HCT116 (cell line): ENCODE measurements at regions not wholly inside any gene's neighbourhood (a gene's known extent, or its start where the extent isn't known, plus 50 kb on each side); places are given as distances from the start of the nearest gene placed in this dataset.

Experiments
- ATAC-seq: fragments of 200-7000 bp; cut with Tn5 transposase; 2 replicates; pipeline ENCODE4 v1.9.1; 2020; ENCODE audit warnings: mild to moderate bottlenecking, moderate library complexity
- BruUV-seq: library from RNA; stranded (reverse); fragments of 400-500 nt; replicated peaks from 2 replicates; lab custom pipeline; 2021; lab: Mats Ljungman, UMichigan
- CTCF ChIA-PET: fragments of 300-600 bp; sonication (Branson Sonifier 250); formaldehyde crosslinking; loops from one replicate; lab custom pipeline; 2021; ENCODE audit warnings: antibody characterized with exemption; lab: Charles Lee
- POLR2A ChIA-PET: fragments of 300-600, 350-600 bp; sonication (Branson Sonifier 250); formaldehyde crosslinking; loops from one replicate; lab custom pipeline; 2021; ENCODE audit warnings: antibody characterized with exemption; lab: Charles Lee
- RAD21 ChIA-PET, 2 experiments: fragments of 300-600 bp; sonication (Branson Sonifier 250); formaldehyde crosslinking; loops; one replicate each; lab custom pipeline; 2023; ENCODE audit warnings: low total read pairs in 2 of 2; ENCODE audit not compliant: uncharacterized antibody in 2 of 2, unreplicated experiment in 2 of 2, low non-redundant PET in 1 of 2; lab: Charles Lee
- DNase-seq: peaks from one replicate; pipeline ENCODE4 v3.0.0-alpha.2; 2010; ENCODE audit warnings: low read depth, low spot score
- H2AFZ ChIP-seq: fragments of 200-600 bp; shearing (Covaris generic), sonication (generic); 2 replicates; pipeline ENCODE4 v1.6.1; 2017; ENCODE audit warnings: low read depth, mixed run types, mixed read lengths, antibody characterized with exemption, low read length; ENCODE audit not compliant: poor library complexity, severe bottlenecking
- H3K27ac ChIP-seq: 2 replicates; pipeline ENCODE4 v1.5.1; 2012; ENCODE audit warnings: low read depth, low read length
- H3K27me3 ChIP-seq: fragments of 200-600 bp; sonication (generic); 2 replicates; pipeline ENCODE4 v1.6.1; 2016; ENCODE audit warnings: mixed run types, low read length, mixed read lengths; ENCODE audit not compliant: insufficient read depth
- H3K36me3 ChIP-seq, 2 experiments: fragments of 200-500 bp in 1 of 2; fragments of 200-600 bp in 1 of 2; sonication (Bioruptor generic) in 1 of 2; sonication (generic) in 1 of 2; 2 replicates each; pipeline versions ENCODE4 v1.5.1 to v1.6.1; 2014 to 2016; ENCODE audit warnings: low read length in 2 of 2, inconsistent platforms in 1 of 2, mixed read lengths in 1 of 2, mixed run types in 1 of 2; ENCODE audit not compliant: insufficient read depth in 2 of 2, control insufficient read depth in 1 of 2
- H3K4me1 ChIP-seq, 2 experiments: fragments of 200-600 bp in 1 of 2; sonication (generic) in 1 of 2; 2 replicates each; pipeline versions ENCODE4 v1.5.1 to v1.6.1; 2012 to 2017; ENCODE audit warnings: low read length in 2 of 2, inconsistent platforms in 1 of 2, mild to moderate bottlenecking in 1 of 2, mixed read lengths in 1 of 2, mixed run types in 1 of 2, moderate library complexity in 1 of 2; ENCODE audit not compliant: insufficient read depth in 2 of 2, control insufficient read depth in 1 of 2
- H3K4me2 ChIP-seq: fragments of 200-600 bp; sonication (generic); 2 replicates; pipeline ENCODE4 v1.6.1; 2017; ENCODE audit warnings: mixed run types, low read length, mixed read lengths
- H3K4me3 ChIP-seq, 2 experiments: fragments of 200-600 bp in 1 of 2; sonication (generic) in 1 of 2; replicated peaks in 1 of 2; 2 replicates each; pipeline ENCODE4 v1.5.1; 2011 to 2016; ENCODE audit warnings: low read length in 2 of 2, control low read depth in 1 of 2, low read depth in 1 of 2, mild to moderate bottlenecking in 1 of 2, mixed read lengths in 1 of 2, mixed run types in 1 of 2
- H3K79me2 ChIP-seq: fragments of 200-600 bp; sonication (generic); 2 replicates; pipeline ENCODE4 v1.6.1; 2017; ENCODE audit warnings: mild to moderate bottlenecking, mixed run types, low read length, moderate library complexity, mixed read lengths; ENCODE audit not compliant: insufficient read depth
- H3K9ac ChIP-seq: fragments of 200-600 bp; sonication (generic); 2 replicates; pipeline ENCODE4 v1.6.1; 2016; ENCODE audit warnings: low read length, mixed read lengths
- H3K9me2 ChIP-seq: fragments of 200-600 bp; sonication (generic), shearing (Covaris generic); 2 replicates; pipeline ENCODE4 v1.6.1; 2017; ENCODE audit warnings: mixed run types, mild to moderate bottlenecking, moderate library complexity; ENCODE audit not compliant: insufficient read depth
- H3K9me3 ChIP-seq, 2 experiments: fragments of 200-500 bp in 1 of 2; fragments of 200-600 bp in 1 of 2; sonication (Bioruptor generic) in 1 of 2; sonication (generic) in 1 of 2; 2 replicates each; pipeline ENCODE4 v1.6.1; 2014 to 2017; ENCODE audit warnings: low read length in 2 of 2, mixed read lengths in 2 of 2, inconsistent platforms in 1 of 2, low read depth in 1 of 2, mild to moderate bottlenecking in 1 of 2, mixed run types in 1 of 2, moderate library complexity in 1 of 2; ENCODE audit not compliant: control insufficient read depth in 1 of 2, insufficient read depth in 1 of 2
- H4K20me1 ChIP-seq: fragments of 200-600 bp; sonication (generic), shearing (Covaris generic); 2 replicates; pipeline ENCODE4 v1.6.1; 2017; ENCODE audit warnings: mixed run types, mild to moderate bottlenecking, moderate library complexity; ENCODE audit not compliant: insufficient read depth
- CEBPB ChIP-seq: IDR thresholded peaks from 2 replicates; pipeline ENCODE4 v1.6.1; 2012; ENCODE audit warnings: low read depth
- CTCF ChIP-seq, 3 experiments: fragments of 200-600 bp in 1 of 3; sonication (generic) in 1 of 3; IDR thresholded peaks in 2 of 3; conservative IDR thresholded peaks in 1 of 3; 2 replicates each; pipeline ENCODE4 v1.5.1; 2012 to 2017; ENCODE audit warnings: low read depth in 2 of 3, low read length in 2 of 3, antibody characterized with exemption in 1 of 3, borderline replicate concordance in 1 of 3, control low read depth in 1 of 3, mild to moderate bottlenecking in 1 of 3, mixed read lengths in 1 of 3, mixed run types in 1 of 3, moderate library complexity in 1 of 3; ENCODE audit not compliant: insufficient read depth in 1 of 3
- EGR1 ChIP-seq: IDR thresholded peaks from 2 replicates; pipeline ENCODE4 v1.6.1; 2012; ENCODE audit warnings: low read depth
- ELF1 ChIP-seq: IDR thresholded peaks from 2 replicates; pipeline ENCODE4 v1.6.1; 2012; ENCODE audit warnings: low read depth, borderline replicate concordance
- FOSL1 ChIP-seq: IDR thresholded peaks from 2 replicates; pipeline ENCODE4 v1.6.1; 2012; ENCODE audit warnings: low read depth
- JUND ChIP-seq: IDR thresholded peaks from 2 replicates; pipeline ENCODE4 v1.6.1; 2012
- MAX ChIP-seq: IDR thresholded peaks from 2 replicates; pipeline ENCODE4 v1.6.1; 2012
- POLR2A ChIP-seq: IDR thresholded peaks from 2 replicates; pipeline ENCODE4 v1.7.0; 2011; ENCODE audit warnings: borderline replicate concordance; ENCODE audit not compliant: insufficient read depth, insufficient read length; ENCODE audit errors: extremely low read depth
- POLR2AphosphoS5 ChIP-seq: IDR thresholded peaks from 2 replicates; pipeline ENCODE4 v1.6.1; 2011; ENCODE audit warnings: mild to moderate bottlenecking, low read depth, low read length, moderate library complexity
- RAD21 ChIP-seq: IDR thresholded peaks from 2 replicates; pipeline ENCODE4 v1.6.1; 2012; ENCODE audit warnings: low read depth, mild to moderate bottlenecking
- REST ChIP-seq: IDR thresholded peaks from 2 replicates; pipeline ENCODE4 v1.6.1; 2012; ENCODE audit warnings: low read depth
- SP1 ChIP-seq: IDR thresholded peaks from 2 replicates; pipeline ENCODE4 v1.6.1; 2012; ENCODE audit warnings: low read depth
- SRF ChIP-seq: IDR thresholded peaks from 2 replicates; pipeline ENCODE4 v1.6.1; 2012; ENCODE audit warnings: low read depth
- YY1 ChIP-seq: IDR thresholded peaks from 2 replicates; pipeline ENCODE4 v1.6.1; 2011; ENCODE audit warnings: low read length, low read depth, moderate library complexity, mild to moderate bottlenecking; ENCODE audit not compliant: insufficient replicate concordance; ENCODE audit errors: extremely low read depth
- ZBTB33 ChIP-seq: IDR thresholded peaks from 2 replicates; pipeline ENCODE4 v1.6.1; 2011; ENCODE audit warnings: mild to moderate bottlenecking, low read length, moderate library complexity; ENCODE audit not compliant: insufficient replicate concordance; ENCODE audit errors: extremely low read depth
- ZFX ChIP-seq: fragments of 450-650 bp; IDR thresholded peaks from 2 replicates; pipeline ENCODE4 v1.6.1; 2017
- ZNF274 ChIP-seq: fragments of 200-500 bp; sonication (Bioruptor generic); IDR thresholded peaks from 2 replicates; pipeline ENCODE4 v1.6.1; 2014; ENCODE audit warnings: mild to moderate bottlenecking, low read depth, low read length, inconsistent platforms
- intact Hi-C: fragments of 100-400 bp; cut with micrococcal nuclease; formaldehyde crosslinking; loops from 2 replicates; pipeline ENCODE4 v1.10.0; 2022

GRCh38 chr2:181777734-181778133 lies 97.4 kb upstream of the NEUROD1 start (continued):
- TF ChIP-seq ZBTB33 (no peak), SRF (no peak), ZFX (no peak)

- Histone ChIP-seq H3K27ac (peak overlapping the region; percentile 92), H3K9ac (peak overlapping the region; percentile 50), H3K79me2 (0 out of 2 replicates have a peak, but pooled peaks cover 10% of the 10 kb centered on the region), H3K9me2 (no peaks in the 10 kb centered on the region), H3K27me3 (no peaks in the 10 kb centered on the region), H3K4me2 (peak overlapping the region; percentile 59), H3K36me3 (peaks cover 0 to 5% of the 10 kb centered on the region in 2 experiments; a peak in 1 of 4 replicates), H2AFZ (no peak overlapping the region), H3K4me3 (no peak overlapping the region), H3K4me1 (peaks cover 89 to 94% of the 10 kb centered on the region in 2 experiments), H3K9me3 (no peaks in the 10 kb centered on the region), H4K20me1 (no peaks in the 10 kb centered on the region)
- ChIA-PET RAD21 (no interaction called here), CTCF (interaction anchor here (0.9 to 1.0 kb wide), 2 partner anchors 12 to 36 kb away, joined by 3 to 4 read pairs; no protein-coding TSS in a partner anchor), POLR2A (interaction anchor here (0.7 to 3.8 kb wide), 13 partner anchors 8 to 175 kb away, joined by 3 to 23 read pairs (median 4); partner anchors contain the start of gene ITPRID2)
- BruUV-seq = TSS peak; percentile 58
- peak; percentile 61 for ATAC-seq
- intact Hi-C loops = no loop called here
- DNase-seq = peak; percentile 90
- TF ChIP-seq POLR2A (no peak), SP1 (peak; percentile 86), JUND (peak; percentile 93), ZNF274 (no peak), MAX (peak; percentile 48; the same call in 1 of the 2 replicates), REST (no peak), YY1 (no peak), RAD21 (peak; percentile 29; the same call in 1 of the 2 replicates), CEBPB (peak; percentile 60), ELF1 (no peak), POLR2AphosphoS5 (peak; percentile 62; the same call in 1 of the 2 replicates), ZFX (no peak), CTCF (IDR thresholded peaks at IDR 0.05 in 2 of 3, conservative IDR thresholded peaks at IDR 0.05 in 1 of 3; ENCODE audit: borderline replicate concordance in 1 of 3, insufficient read depth in 1 of 3, low read depth in 2 of 3, low read length in 2 of 3) (no peak), SRF (peak; percentile 50; the same call in 1 of the 2 replicates), EGR1 (peak; percentile 30; the same call in 1 of the 2 replicates), FOSL1 (peak; percentile 87)
These were observed 98.4 kb upstream of the NEUROD1 start for GRCh38 chr2:181778621-181779201.
